Esophagus (tissue), 2 donors: ENCODE measurements at regions not wholly inside any gene's neighbourhood (a gene's known extent, or its start where the extent isn't known, plus 50 kb on each side); places are given as distances from the start of the nearest gene placed in this dataset.

Experiments used
- H3K27ac ChIP-seq, 2 donors: one replicate each; pipeline ENCODE4 v1.5.1; 2013; ENCODE audit warnings: low read depth in 2 of 2, mild to moderate bottlenecking in 2 of 2, inconsistent platforms in 1 of 2, low read length in 1 of 2, moderate library complexity in 1 of 2
- H3K27me3 ChIP-seq, 2 donors: one replicate each; pipeline ENCODE4 v1.6.1; 2013; ENCODE audit warnings: low read length in 2 of 2, control low read depth in 1 of 2, mild to moderate bottlenecking in 1 of 2; ENCODE audit not compliant: insufficient read depth in 2 of 2, control insufficient read depth in 1 of 2
- H3K36me3 ChIP-seq, 2 donors: one replicate each; pipeline ENCODE4 v1.6.1; 2013; ENCODE audit warnings: low read length in 1 of 2; ENCODE audit not compliant: control insufficient read depth in 2 of 2, insufficient read depth in 2 of 2
- H3K4me1 ChIP-seq, 2 donors: one replicate each; pipeline ENCODE4 v1.6.1; 2013; ENCODE audit warnings: low read length in 1 of 2; ENCODE audit not compliant: control insufficient read depth in 2 of 2, insufficient read depth in 2 of 2
- H3K4me3 ChIP-seq, 2 donors: one replicate each; pipeline ENCODE4 v1.5.1; 2013; ENCODE audit warnings: low read length in 2 of 2, mild to moderate bottlenecking in 2 of 2, low read depth in 1 of 2, moderate library complexity in 1 of 2
- H3K9me3 ChIP-seq, 2 donors: one replicate each; pipeline ENCODE4 v1.6.1; 2013; ENCODE audit warnings: mild to moderate bottlenecking in 2 of 2, low read depth in 1 of 2, low read length in 1 of 2, moderate library complexity in 1 of 2; ENCODE audit not compliant: control insufficient read depth in 2 of 2, insufficient read depth in 1 of 2
- WGBS, 2 donors: extraction: QIAGEN DNeasy Blood & Tissue Kit; methylation state at CpG; one replicate each; pipeline ENCODE4 v1.1.7; 2013; 5-methylcytosine and 5-hydroxymethylcytosine counted together
- donor health status: healthy with polysubstance abuse.
- donor health status: Bipolar disorder and iron deficiency.

- H3K4me3 ChIP-seq: no peak overlapping the region
- 26 to 42% methylated on average over 2 of the region's 2 CpGs for WGBS, 2 donors
- H3K9me3 ChIP-seq: no peaks in the 10 kb centered on the region
- H3K36me3 ChIP-seq: no peaks in the 10 kb centered on the region
- no peak overlapping the region for H3K27ac ChIP-seq
- H3K27me3 ChIP-seq: no peaks in the 10 kb centered on the region
- no peaks in the 10 kb centered on the region for H3K4me1 ChIP-seq
Observed at GRCh38 chr4:129747756-129748155, 651.8 kb downstream of the C4orf33 start.

- Histone ChIP-seq H3K27ac (no peak overlapping the region), H3K4me1 (no peaks in the 10 kb centered on the region), H3K27me3 (no peaks in the 10 kb centered on the region), H3K9me3 (no peaks in the 10 kb centered on the region), H3K36me3 (no peaks in the 10 kb centered on the region), H3K4me3 (no peak overlapping the region)
- WGBS, 2 donors: 31 to 40% methylated on average over 1 of the region's 1 CpG
Observed at GRCh38 chr4:129748991-129749390, 653.0 kb downstream of the C4orf33 start.

DNA sequence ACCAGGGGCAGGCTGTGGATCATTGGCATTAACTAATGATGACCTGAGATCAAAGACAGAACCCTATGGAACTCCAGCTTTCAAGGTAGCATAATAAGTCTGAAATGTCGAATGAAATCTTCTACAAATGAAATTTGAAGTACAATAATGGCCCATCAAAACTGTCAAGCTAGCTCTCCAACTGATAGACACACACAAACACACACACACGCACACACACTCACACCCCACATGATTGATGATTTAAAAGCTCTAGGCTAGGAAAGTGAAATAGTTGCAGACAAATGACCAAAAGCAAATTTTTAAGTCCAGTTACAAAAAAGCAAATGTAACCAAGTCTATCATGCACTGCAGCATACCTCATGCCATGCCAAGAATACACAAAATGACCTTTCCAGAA, 655.7 kb downstream of the C4orf33 start:
- no peak overlapping the region for H3K27ac ChIP-seq
- H3K9me3 ChIP-seq: no peaks in the 10 kb centered on the region
- H3K27me3 ChIP-seq: no peaks in the 10 kb centered on the region
- no peak overlapping the region for H3K4me3 ChIP-seq
- H3K36me3 ChIP-seq: no peaks in the 10 kb centered on the region
- 49 to 58% methylated on average over 2 of the region's 2 CpGs for WGBS, 2 donors
- no peaks in the 10 kb centered on the region for H3K4me1 ChIP-seq

- Histone ChIP-seq H3K9me3 (no peaks in the 10 kb centered on the region), H3K4me3 (no peak overlapping the region), H3K27ac (no peak overlapping the region), H3K4me1 (no peaks in the 10 kb centered on the region), H3K27me3 (no peaks in the 10 kb centered on the region), H3K36me3 (no peaks in the 10 kb centered on the region)
- WGBS, 2 donors: 73 to 83% methylated on average over 5 of the region's 5 CpGs
Observed at GRCh38 chr4:129783596-129783995, 687.6 kb downstream of the C4orf33 start.

DNA sequence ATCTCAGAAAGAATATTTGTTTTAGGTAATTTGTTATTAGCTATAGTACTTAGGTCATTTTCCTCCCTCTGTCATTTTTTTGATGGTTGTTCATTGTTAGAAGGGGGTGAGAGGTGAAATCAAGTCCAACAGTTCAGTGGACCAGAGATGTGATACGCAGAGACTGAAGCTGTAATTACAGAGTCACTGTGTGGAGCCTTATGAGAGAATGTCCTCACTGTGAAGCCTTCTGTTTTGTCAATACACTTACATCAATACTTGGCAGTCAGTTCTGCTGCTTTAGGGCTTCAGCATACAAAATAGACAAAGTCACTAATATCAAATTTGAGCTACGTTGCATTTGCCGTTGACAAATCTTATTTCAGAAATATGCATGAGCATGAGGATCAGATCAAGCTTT, 692.5 kb downstream of the C4orf33 start:
- H3K4me1 ChIP-seq: no peaks in the 10 kb centered on the region
- no peak overlapping the region for H3K4me3 ChIP-seq
- H3K36me3 ChIP-seq: no peaks in the 10 kb centered on the region
- no peaks in the 10 kb centered on the region for H3K9me3 ChIP-seq
- no peak overlapping the region for H3K27ac ChIP-seq
- 61 to 62% methylated on average over 3 of the region's 3 CpGs for WGBS, 2 donors
- H3K27me3 ChIP-seq: no peaks in the 10 kb centered on the region

DNA sequence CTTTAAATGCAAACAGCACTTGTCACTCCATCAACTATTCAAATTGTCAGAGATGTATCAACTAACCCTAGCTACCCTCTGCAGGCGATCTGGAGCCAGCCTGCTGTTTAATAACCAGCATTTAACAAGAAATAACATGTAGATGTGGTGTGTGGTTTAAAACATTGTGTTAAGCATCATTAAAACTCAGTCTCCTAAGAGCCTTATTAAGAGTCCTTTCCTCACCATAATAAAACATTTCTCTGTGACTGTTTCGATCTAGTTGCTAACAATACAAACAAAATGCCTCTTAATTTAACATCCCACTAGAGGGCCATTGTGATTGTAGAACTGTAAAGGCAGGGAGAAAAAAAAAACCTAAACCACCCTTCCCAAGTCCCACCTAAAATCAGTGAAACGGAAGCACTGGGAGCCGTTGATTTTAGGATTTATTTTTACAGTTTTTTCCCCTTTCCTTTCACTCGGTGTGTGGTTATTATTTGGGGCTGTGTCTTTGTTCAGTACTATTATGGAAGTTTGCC, 708.6 kb downstream of the C4orf33 start:
- H3K9me3 ChIP-seq: no peaks in the 10 kb centered on the region
- no peak overlapping the region for H3K4me3 ChIP-seq
- 56 to 57% methylated on average over 5 of the region's 5 CpGs for WGBS, 2 donors
- H3K27ac ChIP-seq: no peak overlapping the region
- no peaks in the 10 kb centered on the region for H3K36me3 ChIP-seq
- H3K27me3 ChIP-seq: no peaks in the 10 kb centered on the region
- H3K4me1 ChIP-seq: no peaks in the 10 kb centered on the region

GRCh38 chr4:129806986-129807385, 711.0 kb downstream of the C4orf33 start:
- Histone ChIP-seq H3K36me3 (no peaks in the 10 kb centered on the region), H3K27me3 (no peaks in the 10 kb centered on the region), H3K27ac (no peak overlapping the region), H3K9me3 (no peaks in the 10 kb centered on the region), H3K4me3 (no peak overlapping the region), H3K4me1 (no peaks in the 10 kb centered on the region)

- Histone ChIP-seq H3K27ac (no peak overlapping the region), H3K36me3 (no peaks in the 10 kb centered on the region)
Observed at GRCh38 chr4:129808242-129808641, 712.3 kb downstream of the C4orf33 start.

GRCh38 chr4:129821073-129821472, 725.1 kb downstream of the C4orf33 start:
- Histone ChIP-seq H3K4me3 (no peak overlapping the region), H3K27ac (no peak overlapping the region), H3K4me1 (no peaks in the 10 kb centered on the region), H3K36me3 (no peaks in the 10 kb centered on the region), H3K27me3 (no peaks in the 10 kb centered on the region), H3K9me3 (no peaks in the 10 kb centered on the region)
- 81 to 89% methylated on average over 1 of the region's 1 CpG for WGBS, 2 donors

More at GRCh38 chr4:129808242-129808641, 712.3 kb downstream of the C4orf33 start:
- no peak overlapping the region for H3K4me3 ChIP-seq
- H3K9me3 ChIP-seq: no peaks in the 10 kb centered on the region
- WGBS, 2 donors: 93 to 97% methylated on average over 1 of the region's 1 CpG
- H3K4me1 ChIP-seq: no peaks in the 10 kb centered on the region
- H3K27me3 ChIP-seq: no peaks in the 10 kb centered on the region

- Histone ChIP-seq H3K27ac (no peak overlapping the region), H3K4me3 (no peak overlapping the region), H3K27me3 (no peaks in the 10 kb centered on the region), H3K36me3 (no peaks in the 10 kb centered on the region), H3K9me3 (no peaks in the 10 kb centered on the region), H3K4me1 (no peaks in the 10 kb centered on the region)
Observed at GRCh38 chr4:129821963-129822362, 726.0 kb downstream of the C4orf33 start.
